A549 (cell line): ENCODE measurements at regions not wholly inside any gene's neighbourhood (a gene's known extent, or its start where the extent isn't known, plus 50 kb on each side); places are given as distances from the start of the nearest gene placed in this dataset.

Source experiments
- ATAC-seq, 2 experiments: fragments of 200-7000 bp in 1 of 2; fragments of >200 bp in 1 of 2; cut with Nextera tagmentation in 1 of 2; cut with Tn5 transposase in 1 of 2; 3 replicates each; pipeline versions ENCODE4 v1.8.0 to v1.9.1; 2018 to 2020; ENCODE audit warnings: mild to moderate bottlenecking in 1 of 2, moderate library complexity in 1 of 2
- CTCF ChIA-PET: fragments of 300-600 bp; sonication (Branson Sonifier 250); formaldehyde crosslinking; extraction: SDS; loops from one replicate; lab custom pipeline; 2021; ENCODE audit warnings: antibody characterized with exemption, inconsistent platforms; lab: Yijun Ruan, JAX
- POLR2A ChIA-PET: fragments of 350-600 bp; formaldehyde crosslinking; extraction: SDS; loops from one replicate; lab custom pipeline; 2021; ENCODE audit warnings: antibody characterized with exemption, inconsistent platforms; lab: Yijun Ruan, JAX
- DNase-seq, 2 experiments: peaks; one replicate each; pipeline versions ENCODE4 v3.0.0 to v3.0.0-alpha.2; 2011 to 2016; ENCODE audit warnings: low read depth in 1 of 2, low spot score in 1 of 2
- FAIRE-seq: peaks from 2 replicates; lab custom pipeline; 2011; peaks lifted over from hg19 to GRCh38; lab: Jason Lieb, UNC
- H3K27ac ChIP-seq, 2 experiments: fragments of >200 bp; sonication (Bioruptor Twin); formaldehyde crosslinking; 3 replicates each; pipeline ENCODE4 v1.5.1; 2016 to 2017
- H3K4me1 ChIP-seq: fragments of >200 bp; sonication (Bioruptor Twin); formaldehyde crosslinking; 3 replicates; pipeline ENCODE4 v1.6.1; 2016
- H3K4me2 ChIP-seq: fragments of >200 bp; sonication (Bioruptor Twin); formaldehyde crosslinking; 3 replicates; pipeline ENCODE4 v1.6.1; 2016
- H3K4me3 ChIP-seq: fragments of >200 bp; sonication (Bioruptor Twin); formaldehyde crosslinking; 3 replicates; pipeline ENCODE4 v1.5.1; 2016
- H3K9me3 ChIP-seq: fragments of >200 bp; sonication (Bioruptor Twin); formaldehyde crosslinking; 3 replicates; pipeline ENCODE4 v1.6.1; 2016
- BCL3 ChIP-seq: fragments of >200 bp; sonication (Bioruptor Twin); formaldehyde crosslinking; IDR thresholded peaks from 3 replicates; pipeline ENCODE4 v1.6.1; 2016
- BHLHE40 ChIP-seq: IDR thresholded peaks from 2 replicates; pipeline ENCODE4 v1.6.1; 2012; ENCODE audit warnings: low read depth, low read length, inconsistent platforms
- CBX2 ChIP-seq: fragments of 200-600 bp; sonication (generic); IDR thresholded peaks from 2 replicates; pipeline ENCODE4 v1.6.1; 2016; ENCODE audit warnings: low read depth, mild to moderate bottlenecking, borderline replicate concordance
- CBX8 ChIP-seq: fragments of 200-600 bp; sonication (generic); IDR thresholded peaks from 2 replicates; pipeline ENCODE4 v1.6.1; 2016
- CHD2 ChIP-seq: fragments of 150-350 bp; IDR thresholded peaks from 2 replicates; pipeline ENCODE4 v1.6.1; 2014; ENCODE audit warnings: low read length; ENCODE audit not compliant: partially characterized antibody
- CTCF ChIP-seq: fragments of >200 bp; sonication (Bioruptor Twin); formaldehyde crosslinking; IDR thresholded peaks from 3 replicates; pipeline ENCODE4 v1.5.1; 2016
- EHF ChIP-seq: fragments of 250-450 bp; sonication (Bioruptor Pico); IDR thresholded peaks from 2 replicates; pipeline ENCODE4 v1.5.0; 2020; ENCODE audit warnings: mild to moderate bottlenecking
- EHMT2 ChIP-seq: fragments of 200-600 bp; sonication (generic); IDR thresholded peaks from 2 replicates; pipeline ENCODE4 v1.6.1; 2016; ENCODE audit warnings: antibody characterized with exemption, low read depth, mild to moderate bottlenecking, moderate library complexity
- ELK1 ChIP-seq: fragments of 150-350 bp; IDR thresholded peaks from 2 replicates; pipeline ENCODE4 v1.6.1; 2014; ENCODE audit warnings: low read depth, mild to moderate bottlenecking, low read length
- ESRRA ChIP-seq: fragments of 150-350 bp; IDR thresholded peaks from 2 replicates; pipeline ENCODE4 v1.6.1; 2014; ENCODE audit warnings: mild to moderate bottlenecking, low read length, borderline replicate concordance
- FOSB ChIP-seq: fragments of 250-450 bp; sonication (Bioruptor Pico); IDR thresholded peaks from 2 replicates; pipeline ENCODE4 v1.5.0; 2020; ENCODE audit warnings: mild to moderate bottlenecking, moderate library complexity
- FOSL2 ChIP-seq, 2 experiments: fragments of 450-650 bp in 1 of 2; fragments of >200 bp in 1 of 2; sonication (Bioruptor Twin) in 1 of 2; formaldehyde crosslinking; IDR thresholded peaks; 2 replicates each; pipeline versions ENCODE4 v1.5.0 to v1.6.1; 2016 to 2020; ENCODE audit warnings: mild to moderate bottlenecking in 1 of 2, moderate library complexity in 1 of 2
- HEYL ChIP-seq: fragments of 250-450 bp; sonication (Bioruptor Pico); IDR thresholded peaks from 2 replicates; pipeline ENCODE4 v1.8.0; 2021; ENCODE audit warnings: mild to moderate bottlenecking, moderate library complexity
- HOXB5 ChIP-seq: fragments of 250-450 bp; sonication (Bioruptor Pico); IDR thresholded peaks from 2 replicates; pipeline ENCODE4 v1.5.0; 2020; ENCODE audit warnings: mild to moderate bottlenecking, moderate library complexity
- JUNB ChIP-seq: fragments of >200 bp; sonication (Bioruptor Twin); formaldehyde crosslinking; IDR thresholded peaks from 2 replicates; pipeline ENCODE4 v1.6.1; 2016
- KDM5A ChIP-seq: fragments of 200-600 bp; sonication (generic); IDR thresholded peaks from 2 replicates; pipeline ENCODE4 v1.6.1; 2016; ENCODE audit warnings: antibody characterized with exemption, mild to moderate bottlenecking
- MAFK ChIP-seq: fragments of 450-650 bp; IDR thresholded peaks from 2 replicates; pipeline ENCODE4 v1.6.1; 2014; ENCODE audit not compliant: partially characterized antibody
- MYC ChIP-seq: IDR thresholded peaks from 2 replicates; pipeline ENCODE4 v1.6.1; 2012; ENCODE audit warnings: mild to moderate bottlenecking, inconsistent platforms, low read length, improper control_type of control experiment, borderline replicate concordance
- NFE2L2 ChIP-seq: fragments of 150-350 bp; conservative IDR thresholded peaks from 2 replicates; pipeline ENCODE4 v1.6.1; 2014; ENCODE audit warnings: low read length
- NPAS2 ChIP-seq: fragments of 250-450 bp; sonication (Bioruptor Pico); IDR thresholded peaks from 2 replicates; pipeline ENCODE4 v1.8.0; 2022; ENCODE audit warnings: mild to moderate bottlenecking, moderate library complexity, borderline replicate concordance
- NR3C1 ChIP-seq: fragments of >200 bp; sonication (Bioruptor Twin); formaldehyde crosslinking; IDR thresholded peaks from 3 replicates; pipeline ENCODE4 v1.6.1; 2017
- RCOR1 ChIP-seq: fragments of 150-350 bp; IDR thresholded peaks from 2 replicates; pipeline ENCODE4 v1.6.1; 2014; ENCODE audit warnings: antibody characterized with exemption, low read length, low read depth
- REST ChIP-seq: fragments of 200-600 bp; sonication (generic); IDR thresholded peaks from 2 replicates; pipeline ENCODE4 v1.6.1; 2016; ENCODE audit warnings: antibody characterized with exemption, mild to moderate bottlenecking, moderate library complexity
- SMC3 ChIP-seq: fragments of >200 bp; sonication (Bioruptor Twin); formaldehyde crosslinking; IDR thresholded peaks from 3 replicates; pipeline ENCODE4 v1.6.1; 2018; ENCODE audit warnings: inconsistent platforms
- TP53 ChIP-seq: fragments of 250-450 bp; sonication (Bioruptor Pico); IDR thresholded peaks from 2 replicates; pipeline ENCODE4 v1.5.0; 2021; ENCODE audit warnings: mild to moderate bottlenecking, moderate library complexity
- ZC3H11A ChIP-seq: fragments of 450-650 bp; IDR thresholded peaks from 2 replicates; pipeline ENCODE4 v1.6.1; 2014; ENCODE audit warnings: antibody characterized with exemption, mild to moderate bottlenecking
- ZFP36 ChIP-seq: fragments of 450-650 bp; IDR thresholded peaks from 2 replicates; pipeline ENCODE4 v1.6.1; 2014; ENCODE audit warnings: borderline replicate concordance; ENCODE audit not compliant: partially characterized antibody
- ZNF302 ChIP-seq: fragments of 250-450 bp; sonication (Bioruptor Pico); IDR thresholded peaks from 2 replicates; pipeline ENCODE4 v1.9.0; 2021; ENCODE audit warnings: inconsistent platforms, mild to moderate bottlenecking, moderate library complexity
- ZSCAN20 ChIP-seq: fragments of 250-450 bp; sonication (Bioruptor Pico); IDR thresholded peaks from 2 replicates; pipeline ENCODE4 v1.8.0; 2022; ENCODE audit warnings: mild to moderate bottlenecking, moderate library complexity
- WGBS: methylation state at CpG from one replicate; pipeline ENCODE4 v1.1.6; 2017; ENCODE audit errors: missing lambda C conversion rate; 5-methylcytosine and 5-hydroxymethylcytosine counted together

GRCh38 chr9:80382211-80382891, 810.6 kb downstream of the TLE4 start:
- DNase-seq = no peak
- no peaks in the 10 kb centered on the region for H3K9me3 ChIP-seq
- CTCF ChIA-PET = no interaction called here
- H3K4me1 ChIP-seq = no peaks in the 10 kb centered on the region
- TF ChIP-seq CBX8 = no peak
- no peak for FAIRE-seq
- 19% methylated on average over 5 of the region's 5 CpGs for WGBS
- no peak overlapping the region for H3K4me3 ChIP-seq
- POLR2A ChIA-PET = no interaction called here
- H3K4me2 ChIP-seq = no peak overlapping the region
- ATAC-seq = no peak
- H3K27ac ChIP-seq = no peak overlapping the region

- FAIRE-seq (no peak), ATAC-seq (no peak), DNase-seq (no peak)
- ChIA-PET CTCF (no interaction called here), POLR2A (no interaction called here)
- Histone ChIP-seq H3K9me3 (no peaks in the 10 kb centered on the region), H3K4me3 (no peak overlapping the region), H3K27ac (no peak overlapping the region), H3K4me1 (no peaks in the 10 kb centered on the region), H3K4me2 (no peak overlapping the region)
- WGBS = 20% methylated on average over 4 of the region's 4 CpGs
- TF ChIP-seq CTCF (no peak), HEYL (CRISPR knock-in tag) (no peak), CHD2 (no peak), CBX2 (no peak), FOSL2 (IDR thresholded peaks at IDR 0.05) (no peak), FOSL2 (CRISPR knock-in tag; IDR thresholded peaks at IDR 0.05) (no peak), RCOR1 (no peak), NFE2L2 (no peak), ZFP36 (no peak), ZC3H11A (no peak), NPAS2 (no peak), JUNB (no peak), SMC3 (no peak), BCL3 (no peak), BHLHE40 (no peak), MAFK (no peak), TP53 (no peak), ELK1 (no peak), FOSB (no peak), ZNF302 (CRISPR knock-in tag) (no peak)
Measured at GRCh38 chr9:80380301-80380700, 808.5 kb downstream of the TLE4 start.

- WGBS = 35% methylated on average over 5 of the region's 5 CpGs
- CTCF ChIA-PET = no interaction called here
- H3K4me1 ChIP-seq = no peaks in the 10 kb centered on the region
- DNase-seq = no peak
- no peak for FAIRE-seq
- no peak for ATAC-seq
- H3K9me3 ChIP-seq = no peaks in the 10 kb centered on the region
- H3K4me2 ChIP-seq = no peak overlapping the region
- no peak overlapping the region for H3K27ac ChIP-seq
- H3K4me3 ChIP-seq = no peak overlapping the region
- POLR2A ChIA-PET = no interaction called here
- no peak for TF ChIP-seq CBX2
- no peak for TF ChIP-seq HOXB5 (CRISPR knock-in tag)
- TF ChIP-seq KDM5A = no peak
- no peak for TF ChIP-seq ZSCAN20 (CRISPR knock-in tag)
- TF ChIP-seq MYC = no peak
- TF ChIP-seq ZC3H11A = no peak
- TF ChIP-seq NR3C1 = no peak
- no peak for TF ChIP-seq ESRRA
- TF ChIP-seq RCOR1 = no peak
- no peak for TF ChIP-seq EHMT2
- no peak for TF ChIP-seq REST
- no peak for TF ChIP-seq BHLHE40
- TF ChIP-seq EHF = no peak
Measured at GRCh38 chr9:80378669-80379293, 807.0 kb downstream of the TLE4 start.
